HepG2 (cell line): ENCODE measurements at regions not wholly inside any gene's neighbourhood (a gene's known extent, or its start where the extent isn't known, plus 50 kb on each side); places are given as distances from the start of the nearest gene placed in this dataset.

Experiments
- ATF1 ChIP-seq: IDR thresholded peaks from 2 replicates; pipeline ENCODE4 v1.6.1; 2016; ENCODE audit warnings: mild to moderate bottlenecking, control low read depth
- BCLAF1 ChIP-seq: fragments of 450-650 bp; IDR thresholded peaks from 2 replicates; pipeline ENCODE4 v1.6.1; 2017; ENCODE audit warnings: mild to moderate bottlenecking
- E2F2 ChIP-seq: sonication (generic); formaldehyde crosslinking; IDR thresholded peaks from 2 replicates; pipeline ENCODE4 v1.4.0; 2020; ENCODE audit warnings: missing genetic modification reagents, borderline replicate concordance
- KDM6A ChIP-seq: IDR thresholded peaks from 2 replicates; pipeline ENCODE4 v1.6.1; 2016; ENCODE audit warnings: low read depth
- NONO ChIP-seq, 2 experiments: fragments of 450-650 bp in 1 of 2; sonication (generic) in 1 of 2; formaldehyde crosslinking in 1 of 2; IDR thresholded peaks in 1 of 2; conservative IDR thresholded peaks in 1 of 2; 2 replicates each; pipeline versions ENCODE4 v1.6.1 to v1.8.0; 2017 to 2022; ENCODE audit warnings: mild to moderate bottlenecking in 1 of 2, missing genetic modification reagents in 1 of 2, moderate library complexity in 1 of 2
- NRL ChIP-seq: sonication (generic); formaldehyde crosslinking; IDR thresholded peaks from 2 replicates; pipeline ENCODE4 v1.5.0; 2020; ENCODE audit warnings: missing genetic modification reagents, mild to moderate bottlenecking, moderate library complexity, borderline replicate concordance
- TRIM22 ChIP-seq: fragments of 450-650 bp; IDR thresholded peaks from 2 replicates; pipeline ENCODE4 v1.6.1; 2017
- ZBTB21 ChIP-seq: sonication (generic); formaldehyde crosslinking; IDR thresholded peaks from 2 replicates; pipeline ENCODE4 v1.4.0; 2020; ENCODE audit warnings: missing genetic modification reagents
- ZFX ChIP-seq: sonication (generic); formaldehyde crosslinking; IDR thresholded peaks from 2 replicates; pipeline ENCODE4 v1.4.0; 2020; ENCODE audit warnings: mild to moderate bottlenecking, low read depth, missing genetic modification reagents, moderate library complexity
- ZNF281 ChIP-seq: sonication (generic); formaldehyde crosslinking; IDR thresholded peaks from 2 replicates; pipeline ENCODE4 v1.4.0; 2020; ENCODE audit warnings: missing genetic modification reagents, borderline replicate concordance
- ZNF362 ChIP-seq: sonication (generic); formaldehyde crosslinking; IDR thresholded peaks from 2 replicates; pipeline ENCODE4 v1.4.0; 2020; ENCODE audit warnings: missing genetic modification reagents, mild to moderate bottlenecking, borderline replicate concordance
- ZNF574 ChIP-seq: sonication (generic); formaldehyde crosslinking; IDR thresholded peaks from 2 replicates; pipeline ENCODE4 v1.4.0; 2020; ENCODE audit warnings: missing genetic modification reagents

GRCh38 chr14:32009976-32010581 is 67.0 kb upstream of the ARHGAP5 start (continued):
- TF ChIP-seq TRIM22, result no peak
- TF ChIP-seq ZBTB21 (CRISPR knock-in tag), result 0 out of 2 replicates have a peak, but pooled peaks have one; percentile 17
- TF ChIP-seq ZNF574 (CRISPR knock-in tag), result no peak
- TF ChIP-seq ATF1 (CRISPR knock-in tag), result no peak
- no peak for TF ChIP-seq KDM6A (CRISPR knock-in tag)
- TF ChIP-seq E2F2, result no peak
- TF ChIP-seq NONO (IDR thresholded peaks at IDR 0.05), result no peak
- no peak for TF ChIP-seq NONO (CRISPR knock-in tag; conservative IDR thresholded peaks at IDR 0.05)
- no peak for TF ChIP-seq ZFX (CRISPR knock-in tag)
- TF ChIP-seq ZNF281 (CRISPR knock-in tag), result no peak
- no peak for TF ChIP-seq NRL (CRISPR knock-in tag)
- TF ChIP-seq BCLAF1, result no peak
- TF ChIP-seq ZNF362 (CRISPR knock-in tag), result no peak
